ENCODE measurements at regions not wholly inside any gene's neighbourhood (a gene's known extent, or its start where the extent isn't known, plus 50 kb on each side); places are given as distances from the start of the nearest gene placed in this dataset.
A peak's percentile ranks its signal among the peaks of the same experiment; 100 is the strongest.

DNA sequence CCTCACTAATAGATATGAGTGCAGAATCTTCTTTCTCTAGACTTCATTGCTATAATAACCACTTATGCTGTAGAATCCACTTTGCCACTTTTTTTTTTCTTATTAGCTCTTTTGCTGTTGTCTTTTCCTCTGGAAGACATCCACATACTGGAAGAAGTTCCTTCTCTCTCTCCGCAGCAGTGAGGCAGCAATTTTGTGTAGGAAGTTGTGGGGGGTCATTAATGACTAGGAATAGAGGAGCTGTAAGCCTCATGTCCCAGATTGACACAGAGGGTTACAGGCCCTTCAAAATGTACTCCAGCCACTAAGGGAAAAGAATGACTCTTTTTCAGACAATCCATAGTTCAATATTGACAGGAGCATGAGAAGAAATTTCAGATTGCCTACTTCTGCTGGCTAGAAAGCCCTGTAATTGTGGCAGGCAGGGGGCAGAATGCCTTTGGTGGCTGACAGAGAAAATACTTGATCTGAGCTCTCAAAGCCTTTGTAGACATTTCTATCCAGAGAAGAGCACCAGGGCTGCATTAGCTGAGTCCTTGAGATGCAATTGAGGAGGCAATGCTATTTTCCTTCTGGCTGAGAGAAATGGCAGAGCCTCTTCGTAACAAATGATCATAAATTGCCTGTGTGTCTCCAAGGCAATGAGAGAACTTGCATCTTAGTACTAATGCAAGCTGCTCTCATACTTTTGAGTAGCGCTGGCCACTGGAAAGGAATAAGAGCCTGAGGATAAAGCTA lies 856.2 kb downstream of the STIM2 start:
- H3K27ac ChIP-seq, result no peak overlapping the region
- no peaks in the 10 kb centered on the region for H3K27me3 ChIP-seq
- no peaks in the 10 kb centered on the region for H3K36me3 ChIP-seq
- H3K9me3 ChIP-seq (replicated peaks), result no peaks in the 10 kb centered on the region
- no peak for DNase-seq
- H3K4me1 ChIP-seq, result no peaks in the 10 kb centered on the region
- no peak overlapping the region for H3K4me3 ChIP-seq

DNA sequence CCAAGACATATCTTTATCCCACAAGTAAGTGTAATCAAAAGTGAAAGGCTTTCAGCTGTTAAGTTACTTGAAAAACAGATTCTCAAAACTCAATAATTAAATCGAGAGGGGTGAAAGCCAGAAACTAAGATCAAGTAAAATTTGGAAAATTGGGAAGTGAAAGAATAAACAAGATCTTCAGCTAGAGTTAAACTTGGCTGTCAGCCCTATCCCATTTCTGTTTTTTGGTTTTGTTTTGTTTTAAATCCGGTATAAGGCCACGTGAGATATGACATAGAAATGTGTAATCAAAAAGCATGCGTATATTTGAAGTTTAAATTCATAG lies 856.8 kb downstream of the STIM2 start:
- H3K9me3 ChIP-seq (replicated peaks), result no peaks in the 10 kb centered on the region
- H3K4me1 ChIP-seq, result no peaks in the 10 kb centered on the region
- no peak for DNase-seq
- H3K4me3 ChIP-seq, result no peak overlapping the region
- no peak overlapping the region for H3K27ac ChIP-seq
- H3K27me3 ChIP-seq, result no peaks in the 10 kb centered on the region
- H3K36me3 ChIP-seq, result no peaks in the 10 kb centered on the region

DNA sequence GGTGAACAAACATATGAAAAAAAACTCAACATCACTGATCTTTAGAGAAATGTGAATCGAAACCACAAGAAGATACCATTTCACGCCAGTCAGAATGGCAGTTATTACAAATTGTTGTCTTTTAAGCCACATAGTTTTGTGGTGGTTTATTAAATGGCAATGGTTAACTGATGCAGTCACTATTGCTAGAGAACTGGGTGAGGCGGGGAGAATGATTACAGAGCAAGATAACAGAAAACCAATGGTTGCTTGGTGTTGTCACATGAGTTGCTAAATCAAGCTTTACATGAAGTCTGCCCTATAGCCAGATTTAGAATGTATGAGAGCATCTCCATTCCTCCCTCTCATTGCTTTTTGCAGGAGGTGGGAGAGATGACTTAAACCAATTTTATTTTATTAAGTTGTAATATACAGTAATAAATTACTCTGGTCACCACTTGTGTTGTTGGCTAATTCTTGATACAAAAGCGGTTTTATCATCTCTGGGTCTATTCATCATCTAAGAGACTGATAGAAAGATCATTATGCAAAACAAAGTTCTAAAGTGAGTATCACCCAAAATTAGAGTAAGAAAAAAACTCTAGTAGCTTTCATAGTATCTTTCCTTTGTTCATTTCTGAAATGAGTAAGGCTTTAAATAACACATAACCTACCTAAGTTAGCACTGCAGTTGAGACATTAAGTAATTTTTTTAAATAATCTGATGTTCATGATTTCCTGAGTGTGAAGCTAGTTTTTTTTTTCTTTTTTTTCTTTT lies 859.5 kb downstream of the STIM2 start:
- Histone ChIP-seq H3K4me3 (no peak overlapping the region), H3K27me3 (no peaks in the 10 kb centered on the region), H3K4me1 (no peaks in the 10 kb centered on the region)

DNA sequence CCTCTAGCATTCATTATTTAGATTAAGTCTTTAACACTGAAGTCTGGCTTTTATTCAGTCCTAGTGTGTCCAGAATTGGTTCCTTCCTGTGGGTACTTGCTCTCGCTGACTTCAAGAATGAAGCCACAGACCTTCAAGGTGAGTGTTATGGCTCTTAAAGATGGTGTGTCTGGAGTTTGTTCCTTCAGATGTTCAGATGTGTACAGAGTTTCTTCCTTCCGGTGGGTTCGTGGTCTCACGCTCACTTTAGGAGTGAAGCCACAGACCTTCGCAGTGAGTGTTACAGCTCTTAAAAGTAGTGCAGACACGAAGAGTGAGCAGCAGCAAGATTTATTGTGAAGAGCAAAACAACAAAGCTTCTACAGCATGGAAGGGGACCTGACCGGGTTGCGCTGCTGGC lies 860.6 kb downstream of the STIM2 start:
- H3K4me3 ChIP-seq, result no peak overlapping the region
- no peaks in the 10 kb centered on the region for H3K36me3 ChIP-seq

More for the DNA sequence above, 859.5 kb downstream of the STIM2 start:
- no peaks in the 10 kb centered on the region for H3K36me3 ChIP-seq
- no peaks in the 10 kb centered on the region for H3K9me3 ChIP-seq (replicated peaks)
- DNase-seq, result no peak
- H3K27ac ChIP-seq, result no peak overlapping the region

DNA sequence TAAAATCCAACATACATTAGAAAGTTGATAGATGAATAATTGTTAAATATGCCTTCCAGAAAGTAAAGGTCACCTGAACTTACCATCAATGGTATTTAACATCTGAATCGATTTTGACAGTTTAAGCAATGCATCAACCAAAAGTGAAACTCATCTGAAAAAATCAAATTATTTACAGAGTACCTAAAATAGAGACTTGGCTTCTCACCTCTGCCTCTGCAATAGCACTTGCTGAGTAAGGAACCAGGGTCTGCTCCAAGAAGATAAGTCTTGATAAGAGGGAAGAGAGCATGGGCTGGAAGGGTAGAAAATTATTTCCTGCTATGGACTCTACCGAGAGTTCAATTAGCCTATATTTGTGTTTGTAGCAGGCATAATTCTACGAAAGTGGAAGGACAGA lies 868.3 kb downstream of the STIM2 start:
- no peak overlapping the region for H3K4me3 ChIP-seq
- no peaks in the 10 kb centered on the region for H3K36me3 ChIP-seq
- no peaks in the 10 kb centered on the region for H3K27me3 ChIP-seq
- no peak overlapping the region for H3K27ac ChIP-seq
- H3K9me3 ChIP-seq (replicated peaks), result no peaks in the 10 kb centered on the region
- no peak for DNase-seq
- no peaks in the 10 kb centered on the region for H3K4me1 ChIP-seq

More for the DNA sequence above, 860.6 kb downstream of the STIM2 start:
- Histone ChIP-seq H3K9me3 (replicated peaks) (no peaks in the 10 kb centered on the region), H3K4me1 (no peaks in the 10 kb centered on the region), H3K27me3 (no peaks in the 10 kb centered on the region), H3K27ac (no peak overlapping the region)
- no peak for DNase-seq

DNA sequence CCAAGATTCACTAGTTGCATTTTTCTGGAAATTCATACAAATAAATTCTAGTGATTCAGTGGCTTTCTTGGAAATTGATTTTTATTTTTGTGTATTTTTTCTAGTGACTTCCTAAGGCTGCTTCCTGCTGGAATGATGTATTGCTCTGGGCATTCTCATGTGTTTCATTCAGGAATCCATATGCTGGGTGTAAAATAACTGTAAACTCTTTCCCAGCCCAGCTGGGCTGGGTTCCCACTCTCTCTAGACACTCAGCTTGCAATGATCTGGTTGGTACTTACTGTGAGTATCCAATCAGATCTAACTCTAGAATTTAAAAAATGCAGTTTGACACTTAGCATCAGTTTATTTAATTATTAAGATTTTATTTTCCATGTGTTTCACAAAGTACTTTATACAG lies 882.2 kb downstream of the STIM2 start:
- no peaks in the 10 kb centered on the region for H3K9me3 ChIP-seq (replicated peaks)
- no peak overlapping the region for H3K4me3 ChIP-seq
- H3K27ac ChIP-seq, result no peak overlapping the region
- DNase-seq, result no peak
- no peaks in the 10 kb centered on the region for H3K36me3 ChIP-seq
- H3K27me3 ChIP-seq, result no peaks in the 10 kb centered on the region
- no peaks in the 10 kb centered on the region for H3K4me1 ChIP-seq

DNA sequence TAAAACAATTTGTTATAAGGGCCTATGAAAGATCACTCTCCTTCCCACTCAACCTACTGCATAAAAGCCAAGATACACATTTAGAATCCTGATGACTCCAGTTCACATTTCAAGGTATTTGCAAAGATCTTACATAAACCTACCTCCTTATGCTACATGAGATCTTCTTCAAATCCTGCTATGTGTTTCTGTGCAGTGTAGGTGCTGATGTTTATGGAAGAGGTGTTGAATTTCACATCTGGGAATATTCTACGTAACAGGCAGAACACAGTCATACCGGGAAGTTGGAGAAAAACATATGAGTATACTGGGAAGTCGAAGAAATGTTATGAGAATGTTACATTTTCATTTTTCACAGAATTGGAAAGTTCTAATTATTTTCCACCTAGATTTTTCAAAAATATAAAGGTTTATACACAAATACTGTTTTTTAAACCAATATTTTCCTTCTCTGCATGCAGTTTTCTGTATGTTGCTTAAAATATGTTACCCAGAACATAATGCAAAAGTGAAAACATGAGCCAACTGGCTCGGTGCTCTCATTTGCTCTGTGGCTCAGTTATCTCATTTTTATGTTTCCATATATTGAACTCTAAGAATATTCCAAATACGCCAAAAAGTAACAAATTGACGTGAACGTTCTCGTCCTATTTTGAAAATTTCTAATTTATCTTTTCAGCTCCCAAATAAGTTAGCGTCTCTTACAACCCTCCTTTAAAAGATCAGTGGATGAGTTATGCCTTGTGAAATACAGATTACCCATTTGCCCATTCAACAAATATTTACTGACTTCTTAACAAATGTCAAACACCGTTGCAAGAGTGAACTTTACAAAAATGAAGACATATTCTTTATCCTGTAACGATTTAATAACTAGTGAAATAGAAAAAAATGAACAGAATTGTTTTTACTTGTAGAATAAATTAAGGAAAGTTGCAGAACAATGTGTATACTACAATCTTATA lies 899.3 kb downstream of the STIM2 start:
- Histone ChIP-seq H3K27me3 (no peaks in the 10 kb centered on the region), H3K27ac (no peak overlapping the region), H3K4me3 (no peak overlapping the region), H3K36me3 (no peaks in the 10 kb centered on the region), H3K4me1 (peaks cover 13% of the 10 kb centered on the region), H3K9me3 (replicated peaks) (peaks cover 3% of the 10 kb centered on the region; the same call in 1 of the 2 replicates)
- DNase-seq, result peak in 1 of 2 experiments; percentile 53

DNA sequence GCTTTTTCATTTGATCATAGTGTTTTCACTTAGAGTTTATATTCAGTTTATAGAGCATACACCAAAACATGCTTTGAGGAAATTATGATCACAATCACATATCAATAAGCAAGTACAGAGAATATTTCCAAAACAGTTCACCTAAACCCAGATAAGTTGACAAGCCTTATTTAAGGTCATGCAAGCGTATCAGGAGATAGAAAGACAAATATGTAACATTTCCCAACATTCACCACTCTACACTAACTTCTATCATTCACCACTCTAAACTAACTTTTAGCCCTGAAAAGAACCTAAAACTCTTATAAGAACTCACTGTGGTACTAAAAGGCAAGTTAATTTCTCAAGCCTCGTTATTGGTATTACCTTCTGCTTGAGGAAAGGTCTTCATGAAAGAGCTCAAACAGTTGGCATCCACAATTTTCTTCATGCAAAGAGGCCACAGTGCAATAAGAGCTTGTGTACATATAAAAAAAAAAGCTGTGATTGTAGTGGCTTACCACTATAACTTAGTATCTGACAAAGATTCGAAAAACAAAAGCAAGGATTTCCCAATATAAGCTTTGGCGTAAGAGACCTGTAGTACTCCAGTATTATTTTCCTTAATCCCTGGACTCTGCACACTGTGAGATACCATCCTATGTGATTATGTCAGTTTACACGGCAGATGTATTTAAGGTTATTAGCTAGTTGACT lies 903.3 kb downstream of the STIM2 start:
- Histone ChIP-seq H3K27me3 (no peaks in the 10 kb centered on the region), H3K27ac (no peak overlapping the region), H3K4me3 (no peak overlapping the region), H3K36me3 (no peaks in the 10 kb centered on the region), H3K9me3 (replicated peaks) (peaks cover 3% of the 10 kb centered on the region; the same call in 1 of the 2 replicates), H3K4me1 (peaks cover 13% of the 10 kb centered on the region)
- DNase-seq, result no peak

DNA sequence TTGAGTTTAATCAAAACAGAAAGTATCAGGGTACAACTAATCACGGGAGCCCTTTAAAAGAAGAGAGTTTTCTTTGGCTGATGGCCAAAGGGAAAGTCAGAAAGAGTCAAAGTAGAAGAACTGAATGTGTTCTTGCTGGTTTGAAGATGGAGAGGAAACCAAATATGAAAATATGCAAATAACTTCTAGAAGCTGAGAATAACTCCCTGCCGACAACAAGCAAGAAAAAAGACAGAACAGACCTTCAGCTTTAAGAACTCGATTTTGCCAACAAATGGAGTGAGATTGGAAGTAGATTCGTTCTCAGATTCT lies 903.8 kb downstream of the STIM2 start:
- Histone ChIP-seq H3K4me1 (peaks cover 13% of the 10 kb centered on the region), H3K9me3 (replicated peaks) (peaks cover 3% of the 10 kb centered on the region; the same call in 1 of the 2 replicates)

DNA sequence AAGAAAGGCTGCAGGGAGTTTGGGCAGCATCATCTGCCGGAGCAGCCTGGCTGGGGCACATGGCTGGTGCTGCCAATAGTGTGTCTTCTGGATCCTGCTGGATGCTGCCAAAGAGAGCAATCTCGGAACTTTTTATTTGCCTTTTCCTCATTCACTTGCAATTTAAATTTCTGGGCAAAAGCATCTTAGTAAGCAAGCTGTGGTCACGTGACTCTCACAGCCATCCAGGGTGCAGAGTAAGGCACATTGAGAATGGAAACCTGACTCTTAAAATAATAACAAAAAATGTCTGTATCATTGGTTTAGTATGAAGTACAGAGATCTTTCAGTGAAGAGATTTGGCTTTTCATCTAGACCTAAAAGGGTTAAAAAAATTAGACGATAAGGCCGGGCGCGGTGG lies 910.3 kb downstream of the STIM2 start:
- H3K4me3 ChIP-seq, result no peak overlapping the region
- peaks cover 17% of the 10 kb centered on the region for H3K4me1 ChIP-seq
- no peaks in the 10 kb centered on the region for H3K36me3 ChIP-seq
- no peak overlapping the region for H3K27ac ChIP-seq
- H3K9me3 ChIP-seq (replicated peaks), result no peaks in the 10 kb centered on the region
- H3K27me3 ChIP-seq, result no peaks in the 10 kb centered on the region
- DNase-seq, result no peak

More for the DNA sequence above, 903.8 kb downstream of the STIM2 start:
- Histone ChIP-seq H3K36me3 (no peaks in the 10 kb centered on the region), H3K4me3 (no peak overlapping the region), H3K27ac (no peak overlapping the region), H3K27me3 (no peaks in the 10 kb centered on the region)
- no peak for DNase-seq

DNA sequence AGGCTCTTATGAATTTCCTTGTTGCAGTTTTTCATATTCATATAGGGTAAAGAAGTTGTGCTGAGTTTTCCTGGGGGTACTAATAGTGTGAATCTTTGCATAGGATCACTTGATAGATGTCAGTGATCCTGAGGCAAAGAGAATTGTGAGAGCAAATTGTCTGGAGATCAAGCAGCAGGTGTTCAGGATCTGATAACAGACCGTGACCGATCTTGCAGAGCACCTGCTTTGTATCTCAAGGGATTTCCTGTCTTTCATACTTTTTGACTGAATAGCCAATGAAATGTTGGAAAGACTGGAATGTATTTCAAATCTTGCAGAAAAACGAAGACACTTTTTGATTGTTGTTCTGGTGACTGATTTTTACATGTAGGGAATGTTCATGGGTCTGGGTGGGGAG lies 914.5 kb downstream of the STIM2 start:
- Histone ChIP-seq H3K4me1 (peaks cover 29% of the 10 kb centered on the region), H3K36me3 (no peaks in the 10 kb centered on the region), H3K27me3 (no peaks in the 10 kb centered on the region), H3K9me3 (replicated peaks) (peaks cover 8% of the 10 kb centered on the region), H3K27ac (peak overlapping the region; percentile 98), H3K4me3 (no peak overlapping the region)
- peak; percentile 88 to 98 for DNase-seq

DNA sequence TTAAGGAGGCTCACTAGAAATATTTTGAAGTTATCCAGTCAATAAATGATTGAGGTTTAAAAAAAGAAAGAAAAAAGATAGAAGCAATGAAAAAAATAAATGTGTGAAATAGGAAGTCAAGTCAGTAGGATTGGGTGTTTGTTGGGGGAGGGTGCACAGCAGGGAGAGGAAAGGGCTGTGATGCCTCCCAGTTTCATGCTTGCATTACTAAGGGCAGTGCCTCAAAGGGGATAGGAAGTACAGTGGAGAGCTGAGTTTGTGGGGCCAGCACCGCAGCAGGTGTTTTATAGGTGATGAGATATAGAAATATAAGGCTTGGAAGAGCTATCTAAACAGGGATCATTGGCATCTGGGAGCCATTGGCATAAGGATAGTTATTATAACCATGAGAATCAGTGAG lies 919.2 kb downstream of the STIM2 start:
- no peak for DNase-seq
- H3K4me3 ChIP-seq, result no peak overlapping the region
- peaks cover 21% of the 10 kb centered on the region for H3K4me1 ChIP-seq
- peaks cover 8% of the 10 kb centered on the region for H3K9me3 ChIP-seq (replicated peaks)
- H3K36me3 ChIP-seq, result no peaks in the 10 kb centered on the region
- no peaks in the 10 kb centered on the region for H3K27me3 ChIP-seq
- H3K27ac ChIP-seq, result no peak overlapping the region

DNA sequence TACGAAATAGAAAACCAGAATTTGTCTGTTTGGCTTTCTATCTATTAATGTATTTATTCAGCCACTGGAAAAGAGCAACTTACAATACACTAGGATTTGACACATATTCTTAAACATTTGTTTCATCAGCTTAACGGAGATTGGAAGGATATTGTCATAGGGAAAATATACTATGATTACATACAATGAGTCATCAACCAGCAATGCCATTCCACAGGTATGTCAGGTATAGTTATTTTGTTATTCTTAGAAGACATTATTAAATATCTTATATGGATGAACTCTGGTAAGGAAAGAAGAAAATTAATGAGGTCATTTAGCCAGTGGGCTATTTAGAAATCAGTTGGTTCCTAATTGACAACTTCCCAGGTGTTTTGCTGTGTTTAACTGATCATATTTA lies 926.6 kb downstream of the STIM2 start:
- no peak overlapping the region for H3K4me3 ChIP-seq
- DNase-seq, result no peak
- H3K36me3 ChIP-seq, result no peaks in the 10 kb centered on the region
- H3K9me3 ChIP-seq (replicated peaks), result no peaks in the 10 kb centered on the region
- H3K27ac ChIP-seq, result no peak overlapping the region
- no peaks in the 10 kb centered on the region for H3K27me3 ChIP-seq
- H3K4me1 ChIP-seq, result peaks cover 7% of the 10 kb centered on the region

DNA sequence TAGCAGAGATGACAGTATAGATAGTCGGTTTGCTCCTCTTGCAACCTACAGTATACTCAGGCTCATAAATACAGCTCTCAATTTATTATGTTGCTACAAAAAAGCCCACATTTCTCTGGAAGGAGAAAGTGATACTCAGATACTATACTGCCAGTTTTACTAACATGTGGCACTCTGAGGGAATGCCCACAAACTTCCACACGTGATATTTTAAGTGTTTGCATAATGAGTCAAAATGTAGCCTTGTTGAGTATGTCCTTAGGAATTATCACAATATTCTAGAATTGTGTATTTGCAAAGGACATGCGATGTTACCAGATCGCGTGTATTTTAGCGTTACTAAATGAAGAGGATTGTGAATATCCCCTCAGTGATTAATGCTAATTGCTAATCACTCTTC lies 929.1 kb downstream of the STIM2 start:
- Histone ChIP-seq H3K4me3 (no peak overlapping the region), H3K36me3 (no peaks in the 10 kb centered on the region), H3K27ac (no peak overlapping the region), H3K27me3 (no peaks in the 10 kb centered on the region), H3K4me1 (peaks cover 7% of the 10 kb centered on the region), H3K9me3 (replicated peaks) (no peaks in the 10 kb centered on the region)
- no peak for DNase-seq

All from SJCRH30 (cell line).